ENCODE measurements at regions not wholly inside any gene's neighbourhood (a gene's known extent, or its start where the extent isn't known, plus 50 kb on each side); places are given as distances from the start of the nearest gene placed in this dataset.

GRCh38 chr5:3509290-3509689, 86.3 kb upstream of the IRX1 start:
- TF ChIP-seq CTCF (IDR thresholded peaks at IDR 0.05; ENCODE audit: borderline replicate concordance, extremely low read depth, low read length, poor library complexity, severe bottlenecking) (peak; percentile 39), EZH2 (IDR thresholded peaks at IDR 0.05; ENCODE audit: borderline replicate concordance, low read depth, low read length, severe bottlenecking) (no peak)

Data from DND-41 (cell line).